OCI-LY1 (cell line): ENCODE measurements at regions not wholly inside any gene's neighbourhood (a gene's known extent, or its start where the extent isn't known, plus 50 kb on each side); places are given as distances from the start of the nearest gene placed in this dataset.

Experiments
- H2AFZ ChIP-seq: fragments of 200-600 bp; sonication (generic), shearing (Covaris generic); 2 replicates; pipeline ENCODE4 v1.6.0; 2014; ENCODE audit warnings: antibody characterized with exemption, mild to moderate bottlenecking, low read length
- H3F3A ChIP-seq: fragments of 200-600 bp; sonication (generic), shearing (Covaris generic); 2 replicates; pipeline ENCODE4 v1.6.0; 2014; ENCODE audit warnings: mild to moderate bottlenecking, antibody characterized with exemption, low read length, moderate library complexity; ENCODE audit not compliant: insufficient read depth
- H3K27ac ChIP-seq: fragments of 200-600 bp; sonication (generic); 2 replicates; pipeline ENCODE4 v1.5.1; 2014; ENCODE audit warnings: low read length, mixed run types, mild to moderate bottlenecking, low read depth; ENCODE audit not compliant: poor library complexity, severe bottlenecking
- H3K27me3 ChIP-seq: fragments of 200-600 bp; sonication (generic); 2 replicates; pipeline ENCODE4 v1.6.0; 2014; ENCODE audit warnings: antibody characterized with exemption, mild to moderate bottlenecking, low read length, moderate library complexity; ENCODE audit not compliant: insufficient read depth
- H3K36me3 ChIP-seq: fragments of 200-600 bp; sonication (generic); 2 replicates; pipeline ENCODE4 v1.6.1; 2014; ENCODE audit warnings: mild to moderate bottlenecking, antibody characterized with exemption, low read length, moderate library complexity, mixed read lengths; ENCODE audit not compliant: insufficient read depth
- H3K4me1 ChIP-seq: fragments of 200-600 bp; sonication (generic); 2 replicates; pipeline ENCODE4 v1.5.1; 2014; ENCODE audit warnings: mild to moderate bottlenecking, low read length, moderate library complexity; ENCODE audit not compliant: insufficient read depth, severe bottlenecking
- H3K4me2 ChIP-seq: fragments of 200-600 bp; sonication (generic), shearing (Covaris generic); 2 replicates; pipeline ENCODE4 v1.6.1; 2014; ENCODE audit warnings: low read length
- H3K4me3 ChIP-seq: fragments of 200-600 bp; sonication (generic); 2 replicates; pipeline ENCODE4 v1.5.1; 2014; ENCODE audit warnings: low read length, low read depth, mild to moderate bottlenecking, mixed read lengths; ENCODE audit not compliant: poor library complexity, severe bottlenecking
- H3K79me2 ChIP-seq: fragments of 200-600 bp; shearing (Covaris generic); 2 replicates; pipeline ENCODE4 v1.6.1; 2016; ENCODE audit warnings: mixed run types, low read length, mixed read lengths; ENCODE audit not compliant: insufficient read depth
- H3K9ac ChIP-seq: fragments of 200-600 bp; sonication (generic), shearing (Covaris generic); 2 replicates; pipeline ENCODE4 v1.6.1; 2014; ENCODE audit warnings: mild to moderate bottlenecking, low read length, mixed read lengths
- H3K9me2 ChIP-seq: fragments of 200-600 bp; sonication (generic), shearing (Covaris generic); 2 replicates; pipeline ENCODE4 v1.6.1; 2014; ENCODE audit warnings: low read depth, mild to moderate bottlenecking, low read length, mixed read lengths
- H3K9me3 ChIP-seq: fragments of 200-600 bp; shearing (Covaris generic); 2 replicates; pipeline ENCODE4 v1.6.1; 2014; ENCODE audit warnings: low read length, mixed read lengths
- H4K20me1 ChIP-seq: fragments of 200-600 bp; sonication (generic), shearing (Covaris generic); 2 replicates; pipeline ENCODE4 v1.6.0; 2016; ENCODE audit warnings: mild to moderate bottlenecking, low read length; ENCODE audit not compliant: insufficient read depth
- EZH2 ChIP-seq: fragments of 200-600 bp; sonication (generic), shearing (Covaris generic); IDR thresholded peaks from 2 replicates; pipeline ENCODE4 v1.8.0; 2017; ENCODE audit warnings: borderline replicate concordance, mixed run types, mild to moderate bottlenecking, antibody characterized with exemption, low read length, moderate library complexity, mixed read lengths
- TF ChIP-seq, protein P1 (sequence below): fragments of 200-600 bp; sonication (generic), shearing (Covaris generic); IDR thresholded peaks from 2 replicates; pipeline ENCODE4 v1.5.1; 2017; ENCODE audit warnings: mild to moderate bottlenecking, antibody characterized with exemption, low read length, moderate library complexity, mixed read lengths

DNA sequence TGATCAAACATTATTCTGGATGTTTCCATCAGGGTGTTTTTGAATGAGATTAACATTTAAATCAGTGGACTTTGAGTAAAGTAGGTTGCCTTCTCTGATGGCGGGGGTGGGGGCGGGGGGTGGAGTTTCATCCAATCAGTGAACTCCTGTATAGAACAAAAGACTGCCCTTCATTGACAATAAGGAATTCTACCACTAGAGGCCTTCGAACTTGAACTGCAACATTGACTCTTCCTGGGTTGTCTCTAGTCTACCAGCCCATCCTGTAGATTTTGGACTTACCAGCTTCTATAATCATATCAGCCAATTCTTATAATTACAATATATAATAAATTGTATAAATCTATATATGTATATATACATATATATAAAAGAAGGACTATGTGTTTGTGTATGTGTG lies 520.4 kb upstream of the CXADR start:
- Histone ChIP-seq H3F3A (no peaks in the 10 kb centered on the region), H3K4me2 (no peak overlapping the region), H3K4me1 (no peaks in the 10 kb centered on the region)

DNA sequence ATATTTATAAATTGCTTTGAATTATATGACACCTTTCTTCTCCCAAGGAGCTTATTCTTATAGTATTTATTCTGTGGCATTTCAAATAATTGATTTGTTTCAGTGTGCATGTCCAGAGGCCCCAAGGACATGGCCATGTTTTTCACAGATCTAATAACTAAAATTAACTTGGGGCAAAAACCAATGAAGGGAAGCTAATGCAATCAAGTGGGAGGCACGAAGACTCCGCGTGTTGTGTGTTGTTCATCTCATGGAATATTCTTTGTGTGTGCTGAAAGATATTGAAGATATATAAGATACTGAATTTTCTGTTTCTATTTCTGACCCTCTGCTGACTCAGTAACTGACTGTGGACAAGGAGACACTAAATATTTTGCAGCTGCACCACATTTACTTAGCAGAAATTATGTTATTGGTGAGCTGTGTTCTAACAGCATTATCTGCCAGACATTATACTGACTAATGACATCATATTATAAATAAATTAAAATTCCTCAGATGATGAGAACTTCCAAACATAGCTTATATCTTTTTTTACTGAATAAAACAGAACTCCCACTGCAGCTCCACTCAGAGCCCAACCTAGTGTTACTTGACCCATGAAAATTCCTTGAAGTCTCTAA lies 519.3 kb upstream of the CXADR start:
- no peak overlapping the region for H3K9ac ChIP-seq
- TF ChIP-seq EZH2 = no peak
- TF ChIP-seq, protein P1, sequence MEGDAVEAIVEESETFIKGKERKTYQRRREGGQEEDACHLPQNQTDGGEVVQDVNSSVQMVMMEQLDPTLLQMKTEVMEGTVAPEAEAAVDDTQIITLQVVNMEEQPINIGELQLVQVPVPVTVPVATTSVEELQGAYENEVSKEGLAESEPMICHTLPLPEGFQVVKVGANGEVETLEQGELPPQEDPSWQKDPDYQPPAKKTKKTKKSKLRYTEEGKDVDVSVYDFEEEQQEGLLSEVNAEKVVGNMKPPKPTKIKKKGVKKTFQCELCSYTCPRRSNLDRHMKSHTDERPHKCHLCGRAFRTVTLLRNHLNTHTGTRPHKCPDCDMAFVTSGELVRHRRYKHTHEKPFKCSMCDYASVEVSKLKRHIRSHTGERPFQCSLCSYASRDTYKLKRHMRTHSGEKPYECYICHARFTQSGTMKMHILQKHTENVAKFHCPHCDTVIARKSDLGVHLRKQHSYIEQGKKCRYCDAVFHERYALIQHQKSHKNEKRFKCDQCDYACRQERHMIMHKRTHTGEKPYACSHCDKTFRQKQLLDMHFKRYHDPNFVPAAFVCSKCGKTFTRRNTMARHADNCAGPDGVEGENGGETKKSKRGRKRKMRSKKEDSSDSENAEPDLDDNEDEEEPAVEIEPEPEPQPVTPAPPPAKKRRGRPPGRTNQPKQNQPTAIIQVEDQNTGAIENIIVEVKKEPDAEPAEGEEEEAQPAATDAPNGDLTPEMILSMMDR = no peak
- H3K27ac ChIP-seq = no peak overlapping the region
- no peaks in the 10 kb centered on the region for H3K9me3 ChIP-seq
- no peak overlapping the region for H3K4me3 ChIP-seq
- no peak overlapping the region for H2AFZ ChIP-seq
- H3K79me2 ChIP-seq = no peaks in the 10 kb centered on the region
- H4K20me1 ChIP-seq = no peaks in the 10 kb centered on the region
- no peaks in the 10 kb centered on the region for H3K9me2 ChIP-seq
- H3F3A ChIP-seq = no peaks in the 10 kb centered on the region
- H3K27me3 ChIP-seq = no peaks in the 10 kb centered on the region
- H3K4me2 ChIP-seq = no peak overlapping the region
- no peaks in the 10 kb centered on the region for H3K36me3 ChIP-seq
- H3K4me1 ChIP-seq = no peaks in the 10 kb centered on the region

More for the DNA sequence above, 520.4 kb upstream of the CXADR start:
- Histone ChIP-seq H3K27me3 (no peaks in the 10 kb centered on the region), H3K9me2 (no peaks in the 10 kb centered on the region), H3K36me3 (no peaks in the 10 kb centered on the region), H4K20me1 (no peaks in the 10 kb centered on the region), H3K27ac (no peak overlapping the region), H3K9ac (no peak overlapping the region), H3K79me2 (no peaks in the 10 kb centered on the region), H3K4me3 (no peak overlapping the region), H2AFZ (no peak overlapping the region), H3K9me3 (no peaks in the 10 kb centered on the region)
- TF ChIP-seq EZH2 = no peak
- TF ChIP-seq, protein P1 = no peak

DNA sequence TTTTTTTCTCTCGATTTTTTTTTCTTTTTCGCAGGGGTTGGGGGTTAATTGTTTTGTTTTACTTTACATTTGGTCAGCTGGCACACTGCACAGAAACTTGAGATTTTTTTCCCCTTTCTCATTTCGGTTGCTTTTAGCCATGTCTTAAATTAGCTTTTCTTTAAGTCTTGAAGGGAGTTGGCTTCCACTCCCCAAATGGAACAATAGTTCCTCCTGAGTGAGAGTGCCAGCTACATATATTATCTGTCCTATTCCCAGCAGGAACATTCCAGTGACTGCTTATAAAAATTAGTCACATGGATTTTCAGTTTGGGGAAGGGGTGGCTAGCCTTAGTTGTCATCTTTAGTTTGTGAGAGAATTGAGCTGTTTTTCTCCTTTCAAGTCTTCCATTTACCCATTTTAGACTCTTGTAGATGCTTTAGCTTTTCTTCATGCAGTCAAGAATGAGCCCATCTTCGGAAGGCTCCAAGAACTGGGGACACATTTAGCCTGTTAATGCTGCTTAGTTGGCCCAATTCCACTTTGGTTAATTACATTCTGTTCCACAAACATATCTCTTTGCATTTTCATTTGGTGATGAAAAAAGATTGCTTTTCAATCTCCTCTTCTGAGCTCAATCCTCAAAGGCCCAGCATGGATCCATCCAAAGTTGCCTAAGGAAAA lies 510.1 kb upstream of the CXADR start:
- Histone ChIP-seq H3K4me3 (no peak overlapping the region), H2AFZ (no peak overlapping the region), H3K9me2 (no peaks in the 10 kb centered on the region), H3K9ac (no peak overlapping the region), H3K36me3 (no peaks in the 10 kb centered on the region), H3K27ac (no peak overlapping the region), H3K27me3 (no peaks in the 10 kb centered on the region), H3F3A (no peaks in the 10 kb centered on the region), H3K4me1 (no peaks in the 10 kb centered on the region), H3K9me3 (no peaks in the 10 kb centered on the region), H3K4me2 (no peak overlapping the region), H4K20me1 (no peaks in the 10 kb centered on the region), H3K79me2 (no peaks in the 10 kb centered on the region)
- TF ChIP-seq, protein P1 = no peak
- TF ChIP-seq EZH2 = no peak
